ENCODE measurements at regions not wholly inside any gene's neighbourhood (a gene's known extent, or its start where the extent isn't known, plus 50 kb on each side); places are given as distances from the start of the nearest gene placed in this dataset.
"Not testable (repeated sequence)": the region's sequence is repeated elsewhere in the genome, so short reads cannot be mapped to it uniquely, and the experiment has no call there.

GRCh38 chr14:49367696-49368095, 218.5 kb downstream of the RPS29 start:
- no peak for DNase-seq (ENCODE audit: low spot score)

- DNase-seq (ENCODE audit: low spot score), result no peak
Measured at GRCh38 chr14:49366416-49366815, 219.8 kb downstream of the RPS29 start.

- DNase-seq (ENCODE audit: low spot score), result no peak
Measured at GRCh38 chr14:49364752-49365117, 221.4 kb downstream of the RPS29 start.

- DNase-seq (ENCODE audit: low spot score), result no peak
Measured at GRCh38 chr14:49363821-49364751, 222.1 kb downstream of the RPS29 start.

GRCh38 chr14:49362916-49363315, 223.3 kb downstream of the RPS29 start:
- DNase-seq (ENCODE audit: low spot score), result no peak

GRCh38 chr14:49339130-49339529, 247.1 kb downstream of the RPS29 start:
- no peak for DNase-seq (ENCODE audit: low spot score)

GRCh38 chr14:49319810-49320209, 266.4 kb downstream of the RPS29 start:
- DNase-seq (ENCODE audit: low spot score), result no peak

- no peak for DNase-seq (ENCODE audit: low spot score)
Measured at GRCh38 chr14:49315570-49315969, 270.6 kb downstream of the RPS29 start.

- DNase-seq (ENCODE audit: low spot score), result no peak
Measured at GRCh38 chr14:49314737-49315136, 271.4 kb downstream of the RPS29 start.

- no peak for DNase-seq (ENCODE audit: low spot score)
Measured at GRCh38 chr14:49313108-49313507, 273.1 kb downstream of the RPS29 start.

- DNase-seq (ENCODE audit: low spot score), result no peak
Measured at GRCh38 chr14:49310298-49310697, 275.9 kb downstream of the RPS29 start.

- DNase-seq (ENCODE audit: low spot score), result peak; percentile 18
Measured at GRCh38 chr14:49306152-49306751, 279.9 kb downstream of the RPS29 start.

GRCh38 chr14:49303946-49304516, 282.1 kb downstream of the RPS29 start:
- DNase-seq (ENCODE audit: low spot score), result no peak

- DNase-seq (ENCODE audit: low spot score), result no peak
Measured at GRCh38 chr14:49297102-49297501, 289.1 kb downstream of the RPS29 start.

GRCh38 chr14:49294621-49295148, 291.5 kb downstream of the RPS29 start:
- no peak for DNase-seq (ENCODE audit: low spot score)

GRCh38 chr14:49287004-49287403, 299.2 kb downstream of the RPS29 start:
- DNase-seq (ENCODE audit: low spot score), result no peak

- DNase-seq (ENCODE audit: low spot score), result no peak
Measured at GRCh38 chr14:49286257-49286983, 299.8 kb downstream of the RPS29 start.

GRCh38 chr14:49280566-49280965, 305.6 kb downstream of the RPS29 start:
- DNase-seq (ENCODE audit: low spot score), result no peak

GRCh38 chr14:49250517-49250916, 335.7 kb downstream of the RPS29 start:
- DNase-seq (ENCODE audit: low spot score), result no peak

- no peak for DNase-seq (ENCODE audit: low spot score)
Measured at GRCh38 chr14:49250109-49250508, 336.1 kb downstream of the RPS29 start.

GRCh38 chr14:49249022-49249421, 337.2 kb downstream of the RPS29 start:
- DNase-seq (ENCODE audit: low spot score), result no peak

- not testable (repeated sequence) for DNase-seq (ENCODE audit: low spot score)
Measured at GRCh38 chr14:49243777-49244176, 342.4 kb downstream of the RPS29 start.
